SU-DHL-6 (cell line): ENCODE measurements at regions not wholly inside any gene's neighbourhood (a gene's known extent, or its start where the extent isn't known, plus 50 kb on each side); places are given as distances from the start of the nearest gene placed in this dataset.

ENCODE experiments used
- CTCF ChIP-seq: fragments of 200-600 bp; sonication (generic); IDR thresholded peaks from one replicate; pipeline ENCODE4 v1.5.1; 2017; ENCODE audit warnings: antibody characterized with exemption, mild to moderate bottlenecking, low read length, moderate library complexity; ENCODE audit not compliant: insufficient read depth, poor library complexity, severe bottlenecking
- EZH2phosphoT487 ChIP-seq: fragments of 200-600 bp; sonication (generic), shearing (Covaris generic); conservative IDR thresholded peaks from 2 replicates; pipeline ENCODE4 v1.6.1; 2018; ENCODE audit warnings: mild to moderate bottlenecking, antibody characterized with exemption, low read length, moderate library complexity, mixed read lengths

GRCh38 chr2:208549546-208550158 lies 143.1 kb downstream of the PTH2R start:
- TF ChIP-seq CTCF: no peak
- TF ChIP-seq EZH2phosphoT487: no peak
